Nephron progenitor cell (in vitro differentiated cells): ENCODE measurements at regions not wholly inside any gene's neighbourhood (a gene's known extent, or its start where the extent isn't known, plus 50 kb on each side); places are given as distances from the start of the nearest gene placed in this dataset.

ENCODE experiments used
- DNase-seq: peaks from one replicate; pipeline ENCODE4 v3.0.0; 2021
- H3K27ac Mint-ChIP-seq: 2 replicates; pipeline ENCODE4 v1.8.0; 2021; ENCODE audit warnings: mild to moderate bottlenecking, moderate library complexity, mixed read lengths
- H3K27me3 Mint-ChIP-seq: 2 replicates; pipeline ENCODE4 v1.8.0; 2021; ENCODE audit warnings: mild to moderate bottlenecking, low read depth, mixed read lengths; ENCODE audit not compliant: poor library complexity
- H3K36me3 Mint-ChIP-seq: 2 replicates; pipeline ENCODE4 v1.8.0; 2021; ENCODE audit warnings: low read depth, mixed read lengths
- H3K4me1 Mint-ChIP-seq: 2 replicates; pipeline ENCODE4 v1.8.0; 2021; ENCODE audit warnings: mixed read lengths
- H3K4me3 Mint-ChIP-seq: 2 replicates; pipeline ENCODE4 v1.8.0; 2021; ENCODE audit warnings: mild to moderate bottlenecking, moderate library complexity, mixed read lengths
- H3K9me3 Mint-ChIP-seq: 2 replicates; pipeline ENCODE4 v1.8.0; 2021; ENCODE audit warnings: mild to moderate bottlenecking, moderate library complexity, mixed read lengths
- CTCF ChIP-seq: fragments of 200-600 bp; sonication (generic); IDR thresholded peaks from 2 replicates; pipeline ENCODE4 v1.5.0; 2021; ENCODE audit warnings: antibody characterized with exemption

- no peak overlapping the region for H3K27ac Mint-ChIP-seq
- no peaks in the 10 kb centered on the region for H3K36me3 Mint-ChIP-seq
- no peak for DNase-seq
- no peak for TF ChIP-seq CTCF
- no peaks in the 10 kb centered on the region for H3K4me1 Mint-ChIP-seq
- no peak overlapping the region for H3K4me3 Mint-ChIP-seq
- H3K27me3 Mint-ChIP-seq = no peaks in the 10 kb centered on the region
- H3K9me3 Mint-ChIP-seq = peaks cover 5% of the 10 kb centered on the region
Observed at GRCh38 chr7:54394834-54395233, 147.3 kb upstream of the VSTM2A start.

DNA sequence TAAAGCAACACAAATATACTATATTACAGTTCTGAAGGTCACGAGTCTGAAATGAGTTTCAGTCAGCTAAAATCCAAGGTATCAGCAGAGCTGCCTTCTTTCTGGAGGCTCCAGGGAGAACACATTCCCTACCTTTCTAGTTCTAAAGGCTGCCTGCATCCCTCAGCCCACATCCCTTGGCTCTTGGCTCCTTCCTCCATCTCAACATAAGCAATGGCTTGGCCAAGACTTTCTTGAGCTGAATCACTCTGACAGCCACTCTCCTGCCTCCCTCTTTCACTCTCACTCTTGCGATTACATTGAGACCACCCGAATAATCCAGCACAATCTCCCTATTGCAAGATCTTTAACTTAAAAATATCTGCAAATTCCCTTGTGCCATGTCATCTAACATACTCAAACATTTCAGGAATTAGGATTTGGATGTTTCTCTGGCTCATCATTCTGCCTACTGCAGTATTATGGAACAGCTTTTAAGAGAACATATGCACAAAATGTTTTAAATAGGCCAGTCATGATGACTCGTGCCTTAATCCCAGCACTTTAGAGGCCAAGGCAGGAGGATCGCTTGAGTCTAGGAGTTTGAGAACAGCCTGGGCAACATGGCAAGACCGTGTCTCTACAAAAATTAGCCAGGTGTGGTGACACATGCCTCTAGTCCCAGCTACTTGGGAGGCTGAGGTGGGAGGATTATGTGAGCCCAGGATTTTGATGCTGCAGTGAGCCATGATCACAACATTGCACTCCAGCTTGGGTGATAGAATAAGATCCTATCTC lies 144.2 kb upstream of the VSTM2A start:
- Mint-ChIP-seq H3K9me3 (no peaks in the 10 kb centered on the region), H3K27me3 (no peaks in the 10 kb centered on the region), H3K36me3 (no peaks in the 10 kb centered on the region), H3K4me1 (no peaks in the 10 kb centered on the region), H3K27ac (no peak overlapping the region), H3K4me3 (no peak overlapping the region)
- no peak for TF ChIP-seq CTCF
- no peak for DNase-seq

GRCh38 chr7:54398863-54399262 lies 143.3 kb upstream of the VSTM2A start:
- no peaks in the 10 kb centered on the region for H3K4me1 Mint-ChIP-seq
- no peak for DNase-seq
- no peak overlapping the region for H3K27ac Mint-ChIP-seq
- no peaks in the 10 kb centered on the region for H3K9me3 Mint-ChIP-seq
- no peak for TF ChIP-seq CTCF
- no peaks in the 10 kb centered on the region for H3K36me3 Mint-ChIP-seq
- no peaks in the 10 kb centered on the region for H3K27me3 Mint-ChIP-seq
- H3K4me3 Mint-ChIP-seq = no peak overlapping the region

GRCh38 chr7:54409917-54410316 lies 132.3 kb upstream of the VSTM2A start:
- Mint-ChIP-seq H3K4me3 (no peak overlapping the region), H3K36me3 (no peaks in the 10 kb centered on the region), H3K27me3 (peaks cover 3% of the 10 kb centered on the region), H3K9me3 (peaks cover 35% of the 10 kb centered on the region), H3K4me1 (no peaks in the 10 kb centered on the region), H3K27ac (no peak overlapping the region)
- TF ChIP-seq CTCF = no peak
- no peak for DNase-seq

- no peak overlapping the region for H3K27ac Mint-ChIP-seq
- no peak overlapping the region for H3K4me3 Mint-ChIP-seq
- H3K36me3 Mint-ChIP-seq = no peaks in the 10 kb centered on the region
- TF ChIP-seq CTCF = no peak
- H3K9me3 Mint-ChIP-seq = peaks cover 13% of the 10 kb centered on the region
- no peaks in the 10 kb centered on the region for H3K4me1 Mint-ChIP-seq
- no peak for DNase-seq
- peaks cover 4% of the 10 kb centered on the region for H3K27me3 Mint-ChIP-seq
Observed at GRCh38 chr7:54416678-54417077, 125.5 kb upstream of the VSTM2A start.

- Mint-ChIP-seq H3K27me3 (peaks cover 4% of the 10 kb centered on the region), H3K4me3 (no peak overlapping the region), H3K27ac (no peak overlapping the region), H3K4me1 (no peaks in the 10 kb centered on the region), H3K9me3 (peaks cover 5% of the 10 kb centered on the region), H3K36me3 (no peaks in the 10 kb centered on the region)
- no peak for DNase-seq
- TF ChIP-seq CTCF = no peak
Observed at GRCh38 chr7:54419209-54419608, 123.0 kb upstream of the VSTM2A start.
